ENCODE measurements at regions not wholly inside any gene's neighbourhood (a gene's known extent, or its start where the extent isn't known, plus 50 kb on each side); places are given as distances from the start of the nearest gene placed in this dataset.

- TF ChIP-seq, protein P1, sequence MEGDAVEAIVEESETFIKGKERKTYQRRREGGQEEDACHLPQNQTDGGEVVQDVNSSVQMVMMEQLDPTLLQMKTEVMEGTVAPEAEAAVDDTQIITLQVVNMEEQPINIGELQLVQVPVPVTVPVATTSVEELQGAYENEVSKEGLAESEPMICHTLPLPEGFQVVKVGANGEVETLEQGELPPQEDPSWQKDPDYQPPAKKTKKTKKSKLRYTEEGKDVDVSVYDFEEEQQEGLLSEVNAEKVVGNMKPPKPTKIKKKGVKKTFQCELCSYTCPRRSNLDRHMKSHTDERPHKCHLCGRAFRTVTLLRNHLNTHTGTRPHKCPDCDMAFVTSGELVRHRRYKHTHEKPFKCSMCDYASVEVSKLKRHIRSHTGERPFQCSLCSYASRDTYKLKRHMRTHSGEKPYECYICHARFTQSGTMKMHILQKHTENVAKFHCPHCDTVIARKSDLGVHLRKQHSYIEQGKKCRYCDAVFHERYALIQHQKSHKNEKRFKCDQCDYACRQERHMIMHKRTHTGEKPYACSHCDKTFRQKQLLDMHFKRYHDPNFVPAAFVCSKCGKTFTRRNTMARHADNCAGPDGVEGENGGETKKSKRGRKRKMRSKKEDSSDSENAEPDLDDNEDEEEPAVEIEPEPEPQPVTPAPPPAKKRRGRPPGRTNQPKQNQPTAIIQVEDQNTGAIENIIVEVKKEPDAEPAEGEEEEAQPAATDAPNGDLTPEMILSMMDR (conservative IDR thresholded peaks at IDR 0.05): no peak
- TF ChIP-seq EZH2 (IDR thresholded peaks at IDR 0.05; ENCODE audit: low read depth): no peak
Measured at GRCh38 chr4:92249541-92249940, 54.2 kb upstream of the GRID2 start.

All from PC-9 (cell line).